HAP-1 (cell line): ENCODE measurements at regions not wholly inside any gene's neighbourhood (a gene's known extent, or its start where the extent isn't known, plus 50 kb on each side); places are given as distances from the start of the nearest gene placed in this dataset.

Source experiments
- DNase-seq, 2 experiments: peaks; one replicate each; pipeline ENCODE4 v3.0.0-alpha.2; 2016 to 2020; ENCODE audit warnings: low spot score in 2 of 2
- H3K27me3 ChIP-seq: fragments of 250-450 bp; sonication (Bioruptor Pico); 2 replicates; pipeline ENCODE4 v1.5.1; 2020; ENCODE audit warnings: low read depth, mild to moderate bottlenecking, moderate library complexity
- H3K36me3 ChIP-seq: fragments of 250-450 bp; sonication (Bioruptor Pico); replicated peaks from 2 replicates; pipeline ENCODE4 v1.5.1; 2020; ENCODE audit warnings: mild to moderate bottlenecking
- H3K4me1 ChIP-seq: fragments of 250-450 bp; sonication (Bioruptor Pico); 2 replicates; pipeline ENCODE4 v1.5.1; 2020; ENCODE audit warnings: mild to moderate bottlenecking
- H3K4me3 ChIP-seq: fragments of 250-450 bp; sonication (Bioruptor Pico); 2 replicates; pipeline ENCODE4 v1.5.1; 2020; ENCODE audit warnings: mild to moderate bottlenecking, moderate library complexity
- H3K9me3 ChIP-seq: fragments of 250-450 bp; sonication (Bioruptor Pico); 2 replicates; pipeline ENCODE4 v1.5.1; 2020; ENCODE audit warnings: mild to moderate bottlenecking, moderate library complexity
- in situ Hi-C: fragments of 300-500 bp; cut with MboI; formaldehyde crosslinking; loops from 3 replicates; pipeline ENCODE4 v1.14.3; 2020; ENCODE audit warnings: low sequenced_read_pairs, inconsistent platforms, mixed read lengths

DNA sequence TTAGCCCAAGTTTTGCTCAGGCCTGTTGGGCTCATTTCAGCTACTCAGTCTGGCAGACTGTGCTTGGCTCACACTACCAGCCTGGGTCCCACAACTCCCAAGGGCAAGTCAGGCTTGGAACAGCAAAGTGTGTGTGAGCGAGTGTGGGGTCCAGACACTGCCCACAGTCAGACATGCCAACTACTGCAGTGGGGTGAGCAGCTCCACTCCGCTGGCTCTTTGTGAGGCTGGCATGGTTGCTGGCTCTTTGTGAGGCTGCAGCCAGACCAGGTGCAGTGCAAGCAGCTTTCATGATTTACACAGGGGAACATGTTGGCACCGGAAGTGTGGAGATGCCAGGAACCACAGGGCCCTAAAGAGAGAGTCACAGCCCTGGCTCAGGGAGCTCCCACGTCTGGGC, 606.7 kb upstream of the FAM174A start:
- no peaks in the 10 kb centered on the region for H3K4me1 ChIP-seq
- H3K9me3 ChIP-seq = no peaks in the 10 kb centered on the region
- in situ Hi-C loops = no loop called here
- H3K36me3 ChIP-seq = no peaks in the 10 kb centered on the region
- no peak overlapping the region for H3K4me3 ChIP-seq
- no peak for DNase-seq
- no peaks in the 10 kb centered on the region for H3K27me3 ChIP-seq

DNA sequence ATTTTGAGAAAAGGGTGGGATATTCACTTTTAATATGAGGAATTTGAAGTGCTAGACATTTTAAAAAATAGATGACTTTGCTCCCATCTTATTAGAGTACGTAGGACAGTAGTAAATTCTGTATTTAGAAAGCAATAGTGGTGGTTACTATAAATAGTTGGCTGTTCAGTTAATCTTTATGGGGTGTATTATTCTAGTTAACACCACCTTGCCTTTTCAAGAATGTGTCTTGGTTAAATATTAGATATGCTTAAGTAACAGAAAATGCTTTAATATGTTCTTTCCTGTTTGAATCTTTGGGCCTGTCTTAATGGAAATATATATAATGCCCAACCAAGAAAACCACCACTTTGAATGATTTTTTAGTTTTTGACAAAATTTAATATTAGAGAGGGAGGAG, 608.7 kb upstream of the FAM174A start:
- in situ Hi-C loops = no loop called here
- DNase-seq = no peak
- Histone ChIP-seq H3K9me3 (no peaks in the 10 kb centered on the region), H3K36me3 (no peaks in the 10 kb centered on the region), H3K4me3 (no peak overlapping the region), H3K27me3 (no peaks in the 10 kb centered on the region), H3K4me1 (peaks cover 3% of the 10 kb centered on the region; the same call in 1 of the 2 replicates)

DNA sequence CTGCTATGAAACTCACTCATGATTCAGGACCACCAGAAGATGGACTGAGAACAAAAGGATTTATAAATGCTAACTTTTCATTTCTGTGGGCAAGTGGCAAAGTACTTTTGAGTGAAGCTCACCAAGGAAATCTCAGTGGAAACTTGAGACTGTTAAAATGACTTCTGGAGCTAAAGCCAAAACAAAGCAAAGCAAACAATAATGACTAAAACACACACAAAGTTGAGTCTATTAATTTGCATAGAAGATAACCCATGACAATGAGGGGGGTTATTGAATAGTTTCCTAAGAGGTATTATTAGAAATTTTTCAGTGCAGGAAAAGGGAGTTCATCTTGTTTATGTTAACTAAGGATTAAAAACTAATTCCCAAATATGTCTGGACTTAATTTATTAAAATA, 612.8 kb upstream of the FAM174A start:
- no peaks in the 10 kb centered on the region for H3K36me3 ChIP-seq
- no peaks in the 10 kb centered on the region for H3K27me3 ChIP-seq
- H3K9me3 ChIP-seq = no peaks in the 10 kb centered on the region
- in situ Hi-C loops = no loop called here
- H3K4me1 ChIP-seq = peaks cover 3% of the 10 kb centered on the region; the same call in 1 of the 2 replicates
- no peak overlapping the region for H3K4me3 ChIP-seq
- no peak for DNase-seq

DNA sequence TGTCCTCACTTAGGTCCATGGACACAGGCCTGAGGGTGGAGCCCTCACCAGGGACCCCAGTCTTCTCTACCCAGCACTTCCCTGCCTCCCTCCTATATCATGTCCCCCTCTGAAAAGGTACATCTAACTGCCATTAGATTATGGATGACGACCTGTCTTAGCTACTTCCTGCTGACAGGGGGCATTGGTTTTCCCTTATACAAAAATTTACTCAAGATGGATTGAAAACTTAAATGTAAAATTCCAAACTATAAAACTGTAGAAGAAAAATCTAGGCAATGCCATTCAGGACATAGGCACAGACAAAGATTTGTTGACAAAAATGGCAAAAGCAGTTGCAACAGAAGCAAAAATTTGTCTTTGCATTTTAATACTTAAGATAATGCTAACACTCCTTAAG, 623.2 kb upstream of the FAM174A start:
- no peak for DNase-seq
- H3K4me3 ChIP-seq = no peak overlapping the region
- H3K9me3 ChIP-seq = no peaks in the 10 kb centered on the region
- no peaks in the 10 kb centered on the region; the same call in 1 of the 2 replicates for H3K4me1 ChIP-seq
- H3K27me3 ChIP-seq = no peaks in the 10 kb centered on the region
- in situ Hi-C loops = no loop called here
- no peaks in the 10 kb centered on the region for H3K36me3 ChIP-seq

DNA sequence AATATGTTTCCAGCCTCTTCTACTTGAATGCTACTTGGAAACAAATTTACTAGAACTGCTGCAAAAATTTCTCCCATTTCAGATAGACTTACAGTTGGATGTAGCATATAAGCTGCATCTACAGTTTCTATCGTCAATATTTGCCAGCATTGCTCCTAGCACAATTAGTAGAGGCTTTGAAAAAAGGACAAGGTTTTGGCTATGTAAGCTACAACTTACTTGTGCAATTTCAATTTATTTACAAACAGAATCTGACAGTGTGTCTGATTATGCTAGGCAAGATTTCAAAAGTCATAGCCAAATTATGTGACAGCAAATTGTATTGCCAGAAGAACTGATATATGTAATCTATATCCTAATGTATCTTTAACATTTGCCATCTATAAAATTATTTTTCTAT, 628.4 kb upstream of the FAM174A start:
- DNase-seq = no peak
- no peaks in the 10 kb centered on the region for H3K36me3 ChIP-seq
- H3K9me3 ChIP-seq = no peaks in the 10 kb centered on the region
- in situ Hi-C loops = no loop called here
- no peak overlapping the region for H3K4me3 ChIP-seq
- no peaks in the 10 kb centered on the region for H3K4me1 ChIP-seq
- H3K27me3 ChIP-seq = no peaks in the 10 kb centered on the region

DNA sequence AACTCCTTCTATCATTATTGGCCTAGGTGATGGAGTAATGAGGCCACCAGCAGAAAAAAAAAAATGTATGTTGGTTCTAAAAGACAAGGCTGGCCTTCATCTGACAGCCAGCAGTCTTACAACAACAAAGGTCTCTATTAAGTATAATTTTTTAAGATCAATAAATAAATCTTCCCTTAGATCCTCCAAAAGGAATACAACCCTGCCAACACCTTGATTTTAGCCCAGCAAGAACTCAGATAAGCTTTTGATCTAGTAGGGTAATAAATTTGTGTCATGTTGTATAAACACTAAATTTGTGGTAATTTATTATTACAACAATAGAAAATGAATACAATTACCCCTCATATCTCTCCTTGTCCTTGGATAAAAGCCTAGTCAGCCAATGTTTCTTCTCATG, 633.2 kb upstream of the FAM174A start:
- H3K4me3 ChIP-seq = no peak overlapping the region
- DNase-seq = no peak
- in situ Hi-C loops = no loop called here

DNA sequence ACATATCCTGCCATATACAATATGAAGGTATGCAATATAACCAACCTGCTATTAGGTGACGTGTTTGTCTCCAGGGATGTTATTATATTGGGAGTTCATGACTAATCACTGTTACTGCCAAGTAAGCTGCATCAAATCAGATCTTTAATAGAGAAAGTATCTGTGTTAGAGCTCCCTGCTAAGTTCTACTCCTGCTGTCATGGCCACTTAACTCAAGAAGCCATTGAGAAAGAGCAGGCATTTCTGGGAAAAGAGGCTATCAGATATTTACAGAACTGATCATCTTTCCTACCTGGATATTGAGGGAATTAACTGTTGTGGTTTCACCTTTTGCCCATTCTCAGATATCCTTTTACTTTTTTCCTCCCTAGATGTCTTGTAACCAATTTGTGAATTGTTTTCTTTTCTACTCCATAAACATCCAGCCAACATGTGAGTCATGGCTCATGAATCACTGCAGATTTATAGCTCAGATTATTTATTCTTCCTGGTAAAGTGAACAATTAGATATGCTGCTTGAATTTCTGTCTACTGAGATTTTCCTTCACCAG, 634.8 kb upstream of the FAM174A start:
- in situ Hi-C loops = no loop called here
- no peak overlapping the region for H3K4me3 ChIP-seq
- no peaks in the 10 kb centered on the region for H3K27me3 ChIP-seq
- no peaks in the 10 kb centered on the region for H3K4me1 ChIP-seq
- no peaks in the 10 kb centered on the region for H3K9me3 ChIP-seq
- no peaks in the 10 kb centered on the region for H3K36me3 ChIP-seq
- no peak for DNase-seq

More for the DNA sequence above, 633.2 kb upstream of the FAM174A start:
- Histone ChIP-seq H3K9me3 (no peaks in the 10 kb centered on the region), H3K36me3 (no peaks in the 10 kb centered on the region), H3K4me1 (no peaks in the 10 kb centered on the region), H3K27me3 (no peaks in the 10 kb centered on the region)

DNA sequence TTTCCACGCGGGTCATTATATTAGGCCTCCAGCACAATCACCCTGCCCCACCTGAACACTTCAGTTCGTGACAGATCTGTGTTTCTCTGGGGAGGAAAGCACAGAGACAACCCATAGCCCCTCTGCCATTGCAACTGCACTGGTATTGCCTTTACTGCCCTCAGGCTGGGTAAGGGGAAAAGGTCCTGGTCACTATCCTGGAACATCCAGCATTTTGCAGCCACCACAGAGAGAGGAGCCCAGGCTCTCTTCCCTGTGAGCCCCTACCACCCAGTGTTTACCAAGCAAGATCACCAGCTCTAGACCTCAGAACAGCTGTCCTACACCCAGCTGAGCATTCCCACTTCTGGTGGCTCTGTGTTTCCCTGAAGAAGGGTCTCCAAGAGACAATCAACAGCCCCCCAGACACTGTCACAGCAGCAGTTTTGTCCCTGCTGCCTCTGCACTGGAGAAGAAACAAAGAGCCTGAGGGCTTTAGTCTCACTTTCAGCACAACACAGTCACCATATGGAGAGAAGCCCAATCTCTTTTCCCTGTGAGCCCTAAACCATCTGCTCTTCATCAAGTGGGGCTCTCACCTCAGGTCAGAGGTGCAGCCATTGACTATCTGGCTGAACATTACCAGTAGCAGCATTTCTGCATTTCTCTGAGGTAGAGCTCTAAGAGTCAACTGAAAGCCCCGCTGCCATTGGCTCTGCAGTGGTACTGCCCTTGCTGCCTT, 655.2 kb upstream of the FAM174A start:
- in situ Hi-C loops = no loop called here
- Histone ChIP-seq H3K4me3 (no peak overlapping the region), H3K4me1 (no peaks in the 10 kb centered on the region), H3K9me3 (no peaks in the 10 kb centered on the region), H3K36me3 (no peaks in the 10 kb centered on the region), H3K27me3 (no peaks in the 10 kb centered on the region)
- no peak for DNase-seq

DNA sequence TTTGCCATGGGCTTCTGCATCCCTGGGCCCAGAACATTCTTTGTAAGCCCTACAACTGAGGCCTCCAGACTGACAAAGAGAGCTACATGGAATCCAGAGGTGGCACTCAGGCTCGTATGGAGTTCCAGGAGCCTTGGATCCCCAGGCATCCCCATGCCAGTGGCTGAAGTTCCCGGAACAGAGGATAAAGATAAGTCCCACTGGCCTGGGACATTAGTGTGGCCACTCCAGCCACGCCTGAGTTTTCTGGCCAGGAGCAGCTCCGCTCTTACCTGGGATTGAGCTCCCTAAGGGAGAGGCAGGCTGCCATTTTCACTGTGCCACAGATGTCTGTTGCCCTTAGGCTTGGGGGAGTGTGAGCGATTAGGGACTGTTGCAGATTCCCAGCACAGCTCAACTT, 656.3 kb upstream of the FAM174A start:
- Histone ChIP-seq H3K36me3 (no peaks in the 10 kb centered on the region), H3K4me1 (no peaks in the 10 kb centered on the region), H3K4me3 (no peak overlapping the region), H3K9me3 (no peaks in the 10 kb centered on the region), H3K27me3 (no peaks in the 10 kb centered on the region)
- no peak for DNase-seq
- in situ Hi-C loops = no loop called here

DNA sequence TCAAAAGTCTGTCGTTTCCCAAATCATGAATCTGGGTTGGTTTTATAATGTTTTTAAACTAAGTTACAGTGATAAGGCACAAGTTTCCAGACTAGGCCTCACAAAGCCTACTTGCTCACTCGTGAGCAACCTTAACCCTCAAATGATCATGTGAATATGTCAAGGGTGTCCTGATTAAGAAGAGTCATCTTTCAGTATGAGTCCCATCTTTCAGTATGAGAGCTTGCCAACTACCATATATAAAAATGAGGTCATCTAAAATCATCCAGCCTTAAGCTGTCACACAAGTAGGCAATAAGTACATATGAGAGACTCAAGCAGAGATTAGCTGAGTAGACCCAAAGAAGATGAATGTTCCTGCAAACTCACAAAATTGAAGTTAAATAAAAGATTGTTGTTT, 668.4 kb upstream of the FAM174A start:
- DNase-seq = no peak
- in situ Hi-C loops = no loop called here
- no peaks in the 10 kb centered on the region for H3K4me1 ChIP-seq

DNA sequence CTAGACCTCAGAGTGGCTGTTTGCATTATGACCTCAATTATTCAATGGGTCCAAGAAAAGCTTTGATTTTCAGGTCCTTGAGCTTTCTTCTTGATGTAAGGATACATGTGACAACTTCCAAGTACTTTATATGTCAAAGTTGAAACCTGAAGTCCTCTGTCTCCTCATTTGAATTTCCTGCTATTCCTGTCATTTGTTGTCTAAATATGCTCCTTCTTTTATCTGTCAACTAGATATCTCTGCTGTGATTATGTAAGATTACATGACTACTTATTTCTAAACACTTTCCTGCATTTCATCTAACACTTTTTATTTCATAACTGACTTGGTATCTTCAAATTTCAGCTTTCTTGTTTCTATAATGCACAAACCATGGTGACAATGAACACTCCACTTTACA, 670.0 kb upstream of the FAM174A start:
- no peaks in the 10 kb centered on the region for H3K4me1 ChIP-seq
- in situ Hi-C loops = no loop called here
- H3K9me3 ChIP-seq = no peaks in the 10 kb centered on the region; the same call in 1 of the 2 replicates
- no peak overlapping the region for H3K4me3 ChIP-seq
- DNase-seq = no peak
- no peaks in the 10 kb centered on the region for H3K27me3 ChIP-seq
- no peaks in the 10 kb centered on the region for H3K36me3 ChIP-seq

More for the DNA sequence above, 668.4 kb upstream of the FAM174A start:
- Histone ChIP-seq H3K4me3 (no peak overlapping the region), H3K27me3 (no peaks in the 10 kb centered on the region), H3K9me3 (no peaks in the 10 kb centered on the region; the same call in 1 of the 2 replicates), H3K36me3 (no peaks in the 10 kb centered on the region)

DNA sequence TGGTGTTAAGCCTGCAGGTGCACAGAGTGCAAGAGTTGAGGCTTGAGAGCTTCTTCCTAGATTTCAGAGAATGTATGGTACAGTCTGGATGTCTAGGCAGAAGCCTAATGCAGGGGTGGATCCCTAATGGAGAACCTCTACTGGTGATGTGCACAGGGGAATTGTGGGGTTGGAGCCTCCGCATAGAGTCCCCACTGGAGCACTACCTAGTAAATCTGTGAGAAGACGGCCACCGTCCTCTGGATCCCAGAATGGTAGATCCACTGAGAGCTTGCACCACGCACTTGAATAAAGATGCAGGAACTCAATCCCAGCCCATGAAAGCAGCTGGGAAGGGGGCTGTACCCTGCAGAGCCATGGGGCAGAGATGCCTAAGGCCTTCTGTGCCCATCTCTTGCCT, 699.4 kb upstream of the FAM174A start:
- Histone ChIP-seq H3K4me3 (no peak overlapping the region), H3K27me3 (no peaks in the 10 kb centered on the region), H3K36me3 (no peaks in the 10 kb centered on the region), H3K4me1 (no peaks in the 10 kb centered on the region), H3K9me3 (no peaks in the 10 kb centered on the region)
- DNase-seq = no peak
- in situ Hi-C loops = no loop called here

DNA sequence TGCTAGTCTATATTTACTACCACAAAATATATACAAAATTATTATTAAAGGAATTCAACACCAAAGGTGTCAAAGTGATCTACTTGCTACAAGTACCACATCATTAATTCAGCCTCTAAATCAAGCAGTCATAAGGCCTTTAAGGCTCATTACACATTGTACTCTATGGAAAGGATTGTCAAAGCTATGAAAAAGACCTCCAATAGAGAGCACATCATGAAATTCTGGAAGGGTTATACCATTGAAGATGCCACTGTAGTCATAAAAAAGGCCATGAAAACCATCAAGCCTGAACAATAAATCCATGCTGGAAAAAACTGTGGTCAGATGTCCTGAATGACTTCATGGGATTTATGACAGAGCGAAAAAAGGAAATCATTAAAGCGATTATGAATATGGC, 708.0 kb upstream of the FAM174A start:
- DNase-seq = no peak
- Histone ChIP-seq H3K4me3 (no peak overlapping the region), H3K4me1 (no peaks in the 10 kb centered on the region), H3K27me3 (no peaks in the 10 kb centered on the region), H3K36me3 (no peaks in the 10 kb centered on the region), H3K9me3 (no peaks in the 10 kb centered on the region; the same call in 1 of the 2 replicates)
- in situ Hi-C loops = no loop called here

DNA sequence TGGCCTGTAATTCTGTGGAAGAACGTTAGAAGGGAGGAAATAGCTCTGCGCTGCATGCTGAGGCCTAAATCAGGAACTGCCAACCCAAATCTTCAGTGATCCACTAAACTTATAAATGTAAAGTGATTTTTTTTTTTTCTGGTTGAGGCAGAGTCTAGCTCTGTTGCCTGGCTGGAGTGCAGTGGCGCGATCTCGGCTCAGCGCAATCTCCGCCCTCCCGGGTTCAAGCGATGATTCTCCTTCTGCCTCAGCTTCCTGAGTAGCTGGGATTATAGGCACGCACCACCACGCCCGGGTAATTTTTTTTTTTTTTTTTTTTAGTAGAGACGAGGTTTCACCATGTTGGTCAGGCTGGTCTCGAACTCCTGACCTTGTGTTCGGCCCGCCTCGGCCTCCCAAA, 717.4 kb upstream of the FAM174A start:
- no peaks in the 10 kb centered on the region for H3K9me3 ChIP-seq
- H3K36me3 ChIP-seq = no peaks in the 10 kb centered on the region
- no peaks in the 10 kb centered on the region for H3K27me3 ChIP-seq
- no peak for DNase-seq
- in situ Hi-C loops = no loop called here
- no peak overlapping the region for H3K4me3 ChIP-seq
- no peaks in the 10 kb centered on the region for H3K4me1 ChIP-seq
